HepG2 (cell line): ENCODE measurements at regions not wholly inside any gene's neighbourhood (a gene's known extent, or its start where the extent isn't known, plus 50 kb on each side); places are given as distances from the start of the nearest gene placed in this dataset.

ENCODE experiments used
- ATAC-seq: fragments of 200-7000 bp; cut with Tn5 transposase; 3 replicates; pipeline ENCODE4 v1.9.1; 2020; ENCODE audit warnings: mild to moderate bottlenecking, moderate library complexity
- BruUV-seq: library from RNA; stranded (reverse); fragments of 400-500 nt; replicated peaks from 2 replicates; lab custom pipeline; 2021; lab: Mats Ljungman, UMichigan
- CTCF ChIA-PET: fragments of 300-600 bp; formaldehyde crosslinking; extraction: SDS; loops from one replicate; lab custom pipeline; 2021; ENCODE audit warnings: low total read pairs, inconsistent platforms, low intra/inter-chr PET ratio; lab: Yijun Ruan, JAX
- POLR2A ChIA-PET: fragments of 350-600 bp; sonication (Branson Sonifier 250); formaldehyde crosslinking; loops from one replicate; lab custom pipeline; 2020; ENCODE audit warnings: antibody characterized with exemption, inconsistent platforms; lab: Yijun Ruan, JAX
- DNase-seq: peaks from one replicate; pipeline ENCODE4 v3.0.0-alpha.2; 2015; ENCODE audit warnings: low spot score
- FAIRE-seq: peaks from 3 replicates; lab custom pipeline; 2011; peaks lifted over from hg19 to GRCh38; lab: Jason Lieb, UNC
- H2AFZ ChIP-seq: one replicate; pipeline ENCODE4 v1.6.1; 2011; ENCODE audit warnings: low read length, inconsistent platforms
- H3K27ac ChIP-seq: fragments of 300-600 bp; 3 replicates; pipeline ENCODE4 v1.8.0; 2011; ENCODE audit warnings: mixed run types, mild to moderate bottlenecking, mixed read lengths, low read length, inconsistent platforms; ENCODE audit not compliant: insufficient read depth; ENCODE audit errors: extremely low read length
- H3K27me3 ChIP-seq, 2 experiments: fragments of 200-600 bp in 1 of 2; 2 replicates in 1 of 2; 3 replicates in 1 of 2; pipeline versions ENCODE4 v1.6.0 to v1.8.0; 2011; ENCODE audit warnings: low read length in 2 of 2, mild to moderate bottlenecking in 2 of 2, moderate library complexity in 2 of 2, inconsistent platforms in 1 of 2; ENCODE audit not compliant: insufficient read depth in 2 of 2, control insufficient read depth in 1 of 2
- H3K36me3 ChIP-seq, 2 experiments: fragments of 200-600 bp in 1 of 2; replicated peaks in 1 of 2; 2 replicates in 1 of 2; 3 replicates in 1 of 2; pipeline versions ENCODE4 v1.5.1 to v1.8.0; 2011; ENCODE audit warnings: low read length in 2 of 2, inconsistent platforms in 1 of 2; ENCODE audit not compliant: insufficient read depth in 2 of 2, control insufficient read depth in 1 of 2
- H3K4me1 ChIP-seq: 2 replicates; pipeline ENCODE4 v1.5.1; 2012; ENCODE audit warnings: low read length, inconsistent platforms; ENCODE audit not compliant: insufficient read depth
- H3K4me2 ChIP-seq: 2 replicates; pipeline ENCODE4 v1.6.0; 2011; ENCODE audit warnings: low read depth, low read length, inconsistent platforms
- H3K4me3 ChIP-seq, 3 experiments: fragments of 200-600 bp in 1 of 3; sonication (generic), shearing (Covaris generic) in 1 of 3; replicated peaks in 1 of 3; 2 replicates each; pipeline ENCODE4 v1.5.1; 2011 to 2016; ENCODE audit warnings: low read length in 3 of 3, inconsistent platforms in 2 of 3, low read depth in 2 of 3, mild to moderate bottlenecking in 2 of 3, control low read depth in 1 of 3, mixed read lengths in 1 of 3; ENCODE audit not compliant: insufficient read depth in 1 of 3
- H3K79me2 ChIP-seq: one replicate; pipeline ENCODE4 v1.6.1; 2011; ENCODE audit warnings: low read length, inconsistent platforms; ENCODE audit not compliant: insufficient read depth
- H3K9ac ChIP-seq: 2 replicates; pipeline ENCODE4 v1.6.0; 2011; ENCODE audit warnings: mild to moderate bottlenecking, low read depth, low read length, inconsistent platforms; ENCODE audit not compliant: insufficient read depth
- H3K9me3 ChIP-seq: 2 replicates; pipeline ENCODE4 v1.5.1; 2012; ENCODE audit warnings: mild to moderate bottlenecking, low read length
- H4K20me1 ChIP-seq: 2 replicates; pipeline ENCODE4 v1.6.0; 2011; ENCODE audit warnings: inconsistent platforms, mild to moderate bottlenecking, low read length, moderate library complexity; ENCODE audit not compliant: insufficient read depth
- CSRNP1 ChIP-seq: sonication (generic); formaldehyde crosslinking; IDR thresholded peaks from 2 replicates; pipeline ENCODE4 v1.8.1; 2023; ENCODE audit warnings: mild to moderate bottlenecking, missing genetic modification reagents
- HHEX ChIP-seq: IDR thresholded peaks from 2 replicates; pipeline ENCODE4 v1.6.1; 2016; ENCODE audit warnings: control low read depth
- HMG20B ChIP-seq: conservative IDR thresholded peaks from 2 replicates; pipeline ENCODE4 v1.6.1; 2016; ENCODE audit warnings: missing genetic modification reagents, missing compliant biosample characterization
- IKZF5 ChIP-seq: IDR thresholded peaks from 2 replicates; pipeline ENCODE4 v1.6.1; 2018; ENCODE audit warnings: missing genetic modification reagents, mild to moderate bottlenecking, missing compliant biosample characterization
- MAFF ChIP-seq: IDR thresholded peaks from 2 replicates; pipeline ENCODE4 v1.6.1; 2011; ENCODE audit warnings: low read depth, low read length, improper control_type of control experiment
- PCBP1 ChIP-seq: fragments of 200-400 bp; formaldehyde crosslinking; IDR thresholded peaks from 2 replicates; pipeline ENCODE4 v1.6.1; 2017; ENCODE audit warnings: mild to moderate bottlenecking, low read depth, low read length, borderline replicate concordance
- PRDM15 ChIP-seq: sonication (generic); formaldehyde crosslinking; IDR thresholded peaks from 2 replicates; pipeline ENCODE4 v1.4.0; 2020; ENCODE audit warnings: missing genetic modification reagents
- TFDP1 ChIP-seq: IDR thresholded peaks from 2 replicates; pipeline ENCODE4 v1.6.1; 2016; ENCODE audit warnings: missing compliant biosample characterization, missing genetic modification reagents, borderline replicate concordance
- U2AF2 ChIP-seq: fragments of 200-400 bp; formaldehyde crosslinking; IDR thresholded peaks from 2 replicates; pipeline ENCODE4 v1.6.1; 2017; ENCODE audit warnings: low read depth, mild to moderate bottlenecking, low read length
- ZMYM3 ChIP-seq: sonication (generic); formaldehyde crosslinking; IDR thresholded peaks from 2 replicates; pipeline ENCODE4 v1.5.1; 2020; ENCODE audit warnings: mild to moderate bottlenecking, missing genetic modification reagents
- ZNF180 ChIP-seq: sonication (generic); formaldehyde crosslinking; IDR thresholded peaks from 2 replicates; pipeline ENCODE4 v1.4.0; 2020; ENCODE audit warnings: low read depth, missing genetic modification reagents, borderline replicate concordance
- ZNF317 ChIP-seq: sonication (generic); formaldehyde crosslinking; IDR thresholded peaks from 2 replicates; pipeline ENCODE4 v1.5.0; 2020; ENCODE audit warnings: mild to moderate bottlenecking, missing genetic modification reagents
- ZNF503 ChIP-seq: sonication (generic); formaldehyde crosslinking; IDR thresholded peaks from 2 replicates; pipeline ENCODE4 v1.4.0; 2020; ENCODE audit warnings: missing genetic modification reagents
- ZNF713 ChIP-seq: sonication (generic); formaldehyde crosslinking; IDR thresholded peaks from 2 replicates; pipeline ENCODE4 v1.4.0; 2020; ENCODE audit warnings: mild to moderate bottlenecking, missing genetic modification reagents
- ZNF766 ChIP-seq: sonication (generic); formaldehyde crosslinking; IDR thresholded peaks from 2 replicates; pipeline ENCODE4 v1.5.0; 2020; ENCODE audit warnings: missing genetic modification reagents, borderline replicate concordance
- ZNF878 ChIP-seq: sonication (generic); formaldehyde crosslinking; IDR thresholded peaks from 2 replicates; pipeline ENCODE4 v1.8.1; 2023; ENCODE audit warnings: mild to moderate bottlenecking, missing genetic modification reagents, moderate library complexity
- ZSCAN12 ChIP-seq: sonication (generic); formaldehyde crosslinking; IDR thresholded peaks from 2 replicates; pipeline ENCODE4 v1.9.0; 2021; ENCODE audit warnings: mild to moderate bottlenecking, missing genetic modification reagents
- WGBS: methylation state at CpG from one replicate; pipeline ENCODE4 v1.1.6; 2017; ENCODE audit warnings: low lambda C conversion rate; 5-methylcytosine and 5-hydroxymethylcytosine counted together
- in situ Hi-C: cut with HindIII; loops from 2 replicates; pipeline ENCODE4 v1.10.0; 2017; ENCODE audit warnings: low pct_unique_long_range_greater_than_20kb; ENCODE audit not compliant: extremely low pct_ligation_motif_present
- intact Hi-C: fragments of 100-400 bp; cut with micrococcal nuclease; formaldehyde crosslinking; loops from one replicate; pipeline ENCODE4 v1.10.0; 2022; ENCODE audit not compliant: unreplicated experiment

GRCh38 chr7:49513911-49514310, 259.5 kb upstream of the VWC2 start:
- Histone ChIP-seq H3K36me3 (no peaks in the 10 kb centered on the region), H3K27me3 (no peaks in the 10 kb centered on the region), H2AFZ (no peak overlapping the region), H3K4me2 (no peak overlapping the region), H3K4me1 (no peaks in the 10 kb centered on the region), H4K20me1 (no peaks in the 10 kb centered on the region), H3K4me3 (no peak overlapping the region), H3K79me2 (no peaks in the 10 kb centered on the region), H3K9me3 (no peaks in the 10 kb centered on the region), H3K9ac (no peak overlapping the region), H3K27ac (no peak overlapping the region)
- DNase-seq, result no peak
- in situ Hi-C loops (no loop called here), intact Hi-C loops (no loop called here)
- FAIRE-seq, result no peak
- CTCF ChIA-PET, result no interaction called here
- no peak for ATAC-seq
- 4% methylated on average over 4 of the region's 4 CpGs for WGBS
- no TSS peak for BruUV-seq
- POLR2A ChIA-PET, result no interaction called here
- no peak for TF ChIP-seq CSRNP1 (CRISPR knock-in tag)
- TF ChIP-seq ZNF878 (CRISPR knock-in tag), result no peak
- TF ChIP-seq PRDM15 (CRISPR knock-in tag), result no peak
- TF ChIP-seq ZSCAN12 (CRISPR knock-in tag), result no peak
- no peak for TF ChIP-seq ZNF503 (CRISPR knock-in tag)
- TF ChIP-seq U2AF2, result no peak
- no peak for TF ChIP-seq ZMYM3 (CRISPR knock-in tag)
- TF ChIP-seq ZNF180 (CRISPR knock-in tag), result no peak
- TF ChIP-seq ZNF713 (CRISPR knock-in tag), result no peak
- no peak for TF ChIP-seq PCBP1
- TF ChIP-seq IKZF5 (CRISPR knock-in tag), result no peak
- TF ChIP-seq HHEX (CRISPR knock-in tag), result no peak
- TF ChIP-seq ZNF766, result no peak
- TF ChIP-seq HMG20B, result no peak
- TF ChIP-seq TFDP1, result no peak
- no peak for TF ChIP-seq ZNF317 (CRISPR knock-in tag)
- no peak for TF ChIP-seq MAFF
